ENCODE measurements at regions not wholly inside any gene's neighbourhood (a gene's known extent, or its start where the extent isn't known, plus 50 kb on each side); places are given as distances from the start of the nearest gene placed in this dataset.
A peak's percentile ranks its signal among the peaks of the same experiment; 100 is the strongest.

DNA sequence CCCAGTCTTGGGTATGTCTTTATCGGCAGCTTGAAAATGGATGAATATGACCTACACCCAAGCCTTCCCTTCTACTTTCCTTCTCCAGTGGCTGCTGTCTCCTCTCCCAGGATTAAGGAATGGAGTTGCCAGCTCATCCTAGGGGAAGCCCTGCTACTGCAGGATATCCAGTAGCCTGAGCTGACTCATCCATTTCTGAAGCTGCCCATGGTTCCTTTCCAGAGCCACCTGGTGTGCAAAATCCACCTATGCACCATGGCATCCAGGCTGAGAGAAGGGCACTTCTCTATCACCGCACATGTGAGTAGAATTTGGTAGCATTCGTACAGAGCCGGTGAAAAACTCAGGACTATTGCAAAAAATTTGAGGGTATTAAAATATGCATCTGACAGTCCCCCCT lies 290.8 kb downstream of the YTHDC2 start:
- DNase-seq (ENCODE audit: low read depth) = peak; percentile 25

DNA sequence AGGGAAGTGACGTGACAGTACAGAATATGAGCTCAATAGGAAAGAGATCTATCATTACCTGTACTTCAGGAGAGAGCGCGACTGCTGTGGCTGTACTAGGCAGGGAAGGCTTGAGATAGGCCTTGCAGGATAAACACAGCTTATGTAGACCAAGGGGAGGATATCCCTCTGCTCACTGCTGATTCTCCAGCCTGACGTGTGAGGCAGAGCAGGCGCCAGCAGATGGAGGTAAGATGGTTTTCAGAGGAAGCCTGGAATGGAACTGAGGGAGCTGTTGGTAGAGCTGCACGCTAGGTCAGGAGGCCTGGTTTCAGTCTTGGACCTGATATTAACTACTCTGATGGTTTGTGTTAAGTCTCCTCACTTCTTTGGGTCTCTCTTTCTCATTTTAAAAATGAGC lies 291.4 kb downstream of the YTHDC2 start:
- no peak for DNase-seq (ENCODE audit: low read depth)

DNA sequence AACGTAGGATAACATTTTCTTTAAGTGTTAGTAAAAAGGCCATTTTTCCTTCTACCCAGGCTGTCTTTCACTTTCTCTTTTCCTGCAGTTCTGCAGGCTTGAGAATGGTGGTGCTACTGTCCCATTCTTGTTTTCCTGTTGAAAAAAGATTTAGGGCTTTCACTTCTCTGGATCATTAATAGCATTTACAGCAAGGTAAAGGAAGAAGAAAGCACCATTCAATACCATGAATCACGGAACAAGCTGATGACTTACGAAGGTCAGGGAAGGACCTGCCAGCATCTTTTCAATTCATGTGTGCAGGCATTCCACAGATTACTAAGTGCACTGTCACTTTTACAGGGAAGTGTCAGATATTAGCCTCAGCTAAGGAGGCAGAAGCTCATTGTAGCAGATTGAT lies 292.8 kb downstream of the YTHDC2 start:
- DNase-seq (ENCODE audit: low read depth) = peak; percentile 63

DNA sequence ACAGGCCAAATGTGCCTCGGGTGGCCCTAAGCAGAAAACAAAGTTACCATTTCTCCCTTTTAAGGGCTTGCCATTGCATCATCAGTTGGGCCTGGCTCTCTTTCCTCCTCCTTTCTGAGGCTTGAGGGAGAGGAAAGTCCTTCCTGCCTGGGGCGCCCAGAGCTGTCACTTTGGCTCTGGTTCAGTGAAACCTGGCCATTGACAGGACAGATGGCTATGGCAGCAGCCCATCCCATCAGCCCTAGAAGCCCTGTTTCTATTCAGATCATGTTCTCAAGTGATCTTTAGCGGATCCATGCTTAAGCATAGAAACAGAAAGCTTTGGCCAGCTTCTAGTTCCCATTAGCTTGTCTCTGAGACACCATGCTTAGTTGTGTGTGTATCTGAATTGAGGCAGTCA lies 293.4 kb downstream of the YTHDC2 start:
- DNase-seq (ENCODE audit: low read depth) = no peak

DNA sequence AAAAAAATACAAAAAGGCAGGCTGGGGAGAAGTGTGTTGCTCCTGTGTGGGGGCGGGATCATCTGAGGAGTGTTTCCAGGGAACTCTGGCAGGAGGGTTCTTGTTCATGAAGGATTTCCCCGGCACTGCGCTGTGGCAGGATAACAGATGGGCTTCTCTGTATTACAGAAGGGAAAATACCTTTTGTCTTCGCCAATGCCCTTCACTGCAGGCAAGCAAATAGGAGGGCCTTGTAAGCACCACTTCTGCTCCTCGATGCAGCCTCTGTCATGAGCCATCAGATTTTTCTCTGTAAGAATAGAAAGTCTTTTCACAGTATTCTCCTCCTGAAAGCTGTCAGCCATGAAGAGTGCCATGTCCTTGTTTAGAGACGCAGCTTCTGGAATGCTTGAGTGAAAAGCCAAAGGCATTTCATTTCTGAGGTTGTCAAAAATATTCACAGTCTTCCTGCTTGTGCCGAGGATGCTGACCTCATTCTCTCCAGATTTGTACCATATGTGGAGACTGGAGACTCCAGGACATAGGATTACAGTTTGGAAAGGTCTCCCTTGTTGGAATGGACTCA lies 294.0 kb downstream of the YTHDC2 start:
- DNase-seq (ENCODE audit: low read depth) = peak; percentile 46

DNA sequence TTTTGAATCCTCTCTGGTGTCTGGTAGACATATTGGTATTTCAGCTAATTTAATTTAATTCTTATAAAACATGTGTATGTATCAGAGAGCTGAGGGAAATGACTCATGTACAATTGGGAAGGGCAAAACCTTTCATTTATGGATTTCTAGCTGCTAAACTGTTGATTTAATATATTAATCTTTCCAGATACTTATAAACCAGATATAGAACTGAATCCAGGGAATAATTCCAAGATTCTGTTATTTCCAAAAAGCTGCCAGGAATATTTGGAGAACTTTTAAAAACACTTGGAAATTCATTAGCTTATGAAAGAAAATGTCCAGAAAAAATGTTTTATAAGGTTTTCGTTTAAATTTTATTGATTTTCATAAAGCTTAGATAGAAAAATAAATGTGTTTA lies 295.5 kb downstream of the YTHDC2 start:
- no peak for DNase-seq (ENCODE audit: low read depth)

DNA sequence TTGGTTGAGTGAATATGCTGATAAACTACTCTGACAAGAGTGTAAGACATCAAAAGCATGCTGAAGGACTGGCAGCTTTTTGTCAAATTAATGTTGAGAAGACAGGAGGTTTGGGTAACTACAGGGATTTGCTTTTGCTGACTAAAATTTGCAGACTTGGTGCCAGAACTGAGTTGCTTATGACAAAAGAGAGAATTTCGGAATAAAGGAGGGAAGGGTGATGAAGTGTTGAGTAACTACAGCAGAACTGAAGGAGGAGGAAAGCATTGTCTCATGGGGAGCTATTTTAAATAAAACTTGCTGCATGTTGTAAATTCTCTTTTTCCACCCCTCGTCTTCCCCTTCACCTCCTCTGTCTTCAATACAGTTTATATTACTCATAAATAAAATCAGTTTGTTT lies 296.1 kb downstream of the YTHDC2 start:
- no peak for DNase-seq (ENCODE audit: low read depth)

DNA sequence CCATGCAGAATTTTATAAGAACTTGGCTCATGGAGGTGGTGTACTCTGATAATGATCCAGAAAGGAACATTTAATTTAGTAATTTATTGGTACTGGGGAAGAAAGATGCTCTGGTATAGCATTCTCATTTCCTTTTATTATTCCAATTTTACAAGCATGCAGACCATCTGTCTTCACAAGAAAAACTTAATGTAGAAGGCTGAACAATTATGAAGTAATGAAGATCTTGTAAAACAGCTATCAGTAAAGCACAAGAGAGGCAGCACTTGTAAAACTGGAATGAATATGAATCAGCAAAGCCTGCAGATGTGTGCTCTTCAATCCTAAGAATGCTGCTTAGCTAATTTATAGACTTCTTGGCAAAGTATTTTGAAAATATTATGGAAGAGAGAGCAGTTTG lies 300.0 kb downstream of the YTHDC2 start:
- DNase-seq (ENCODE audit: low read depth) = no peak

DNA sequence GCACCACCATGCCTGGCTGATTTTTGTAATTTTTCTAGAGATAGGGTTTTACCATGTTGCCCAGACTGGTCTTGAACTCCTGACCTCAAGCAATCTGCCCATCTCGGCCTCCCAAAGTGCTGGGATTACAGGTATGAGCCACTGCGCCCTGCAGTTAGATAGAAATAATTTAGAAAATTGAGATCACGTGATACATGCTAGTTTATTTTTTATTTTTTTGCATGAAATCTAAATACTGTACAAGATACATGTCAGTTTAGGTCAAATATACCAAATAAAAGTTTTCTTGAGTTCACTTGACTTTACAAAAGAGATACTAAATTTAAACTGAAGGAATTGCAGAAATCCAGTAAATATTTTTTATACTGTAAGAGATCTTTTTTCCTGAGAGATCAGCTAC lies 304.2 kb downstream of the YTHDC2 start:
- no peak for DNase-seq (ENCODE audit: low read depth)

DNA sequence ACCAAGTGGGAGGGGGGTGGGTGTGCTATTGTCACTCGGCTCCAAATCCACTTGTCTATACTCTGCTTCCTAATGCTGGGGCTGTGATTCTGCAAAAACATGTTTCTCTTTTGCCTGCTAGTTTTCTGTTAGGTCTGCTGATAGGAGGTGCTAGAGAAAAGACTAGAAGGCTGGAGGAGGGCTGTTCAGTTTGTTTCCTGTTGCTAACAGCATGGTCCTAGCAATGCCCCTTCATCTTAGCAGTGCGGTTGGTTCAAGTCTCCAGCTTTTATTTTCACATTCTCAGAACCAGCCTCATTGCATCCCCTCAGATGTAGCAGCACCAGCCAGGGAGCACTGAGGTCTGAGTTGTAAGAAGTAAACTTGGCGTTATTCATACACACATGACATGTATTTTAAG lies 310.2 kb downstream of the YTHDC2 start:
- DNase-seq (ENCODE audit: low read depth) = no peak

DNA sequence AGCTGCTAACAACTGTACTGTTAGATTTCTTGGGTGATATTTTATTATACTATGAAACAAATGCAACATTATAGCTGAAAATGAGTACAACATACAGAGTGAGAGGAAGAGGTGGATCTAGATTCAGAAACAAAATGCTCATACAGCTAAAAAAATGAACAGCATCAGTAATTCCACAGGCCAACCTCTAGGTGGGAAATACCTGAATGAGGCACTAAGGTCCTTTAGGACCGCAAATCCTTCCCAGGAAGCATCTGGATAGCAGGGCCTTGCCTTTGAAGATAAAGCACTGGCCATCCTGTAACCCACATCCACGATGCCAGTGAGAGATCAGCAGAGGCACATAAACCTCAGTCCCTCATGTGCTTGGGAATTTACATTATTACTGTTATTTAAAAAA lies 310.8 kb downstream of the YTHDC2 start:
- DNase-seq (ENCODE audit: low read depth) = no peak

DNA sequence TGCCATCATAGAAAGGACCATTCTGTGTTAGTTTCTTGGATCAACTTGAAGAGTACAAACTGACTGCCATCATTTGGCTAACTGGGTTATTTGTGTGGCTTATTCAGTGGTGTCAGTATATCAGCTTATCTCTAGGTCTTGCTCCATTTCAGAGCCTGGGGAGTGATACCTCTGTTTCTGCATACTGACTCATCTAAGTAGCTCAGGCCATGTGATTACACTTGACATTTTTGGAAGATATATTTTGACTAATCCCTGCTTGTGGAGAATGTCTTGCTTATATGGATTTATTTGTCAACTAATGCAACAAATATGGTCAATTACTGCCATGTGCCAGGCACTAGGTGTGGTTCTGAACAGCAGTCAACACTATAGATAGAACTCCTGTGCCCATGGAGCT lies 311.7 kb downstream of the YTHDC2 start:
- no peak for DNase-seq (ENCODE audit: low read depth)

DNA sequence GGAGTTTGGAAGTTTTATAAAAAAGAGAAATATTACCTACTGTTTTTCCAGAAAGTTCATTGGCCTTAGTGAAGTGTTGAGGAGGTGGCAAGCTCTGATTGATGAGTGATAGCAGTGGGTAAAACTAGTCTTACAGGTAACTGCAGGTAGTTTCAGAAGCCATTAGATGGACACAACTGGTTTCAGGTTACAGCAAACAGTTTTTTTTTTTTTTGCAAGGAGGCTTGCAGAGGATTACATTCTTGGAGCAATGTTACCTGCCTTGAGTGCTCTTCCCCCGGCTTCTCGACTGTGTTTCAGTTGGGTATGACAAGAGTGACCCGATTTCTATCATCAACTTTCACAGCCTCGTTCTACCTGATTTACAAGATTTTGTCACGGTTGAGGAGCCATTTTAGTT lies 333.4 kb downstream of the YTHDC2 start:
- DNase-seq (ENCODE audit: low read depth) = no peak

DNA sequence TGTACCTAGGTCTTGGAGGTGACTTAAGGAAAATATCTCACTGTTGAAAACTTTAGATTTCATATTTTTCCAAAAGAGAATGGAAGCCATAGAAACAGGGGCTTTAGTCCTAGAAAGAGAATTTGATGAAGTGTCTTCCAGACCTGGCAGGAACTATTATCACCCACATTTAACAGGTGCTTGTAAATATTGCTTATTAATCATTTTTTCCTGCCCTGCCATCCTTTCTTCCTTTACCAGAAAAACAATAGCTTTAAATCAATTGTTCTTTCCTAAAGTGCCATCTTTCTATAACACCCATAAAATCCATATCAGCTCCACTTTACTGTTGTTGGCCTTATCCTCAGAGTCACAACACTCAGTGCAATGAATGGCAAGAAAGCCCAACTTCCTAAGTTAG lies 350.9 kb downstream of the YTHDC2 start:
- no peak for DNase-seq (ENCODE audit: low read depth)

DNA sequence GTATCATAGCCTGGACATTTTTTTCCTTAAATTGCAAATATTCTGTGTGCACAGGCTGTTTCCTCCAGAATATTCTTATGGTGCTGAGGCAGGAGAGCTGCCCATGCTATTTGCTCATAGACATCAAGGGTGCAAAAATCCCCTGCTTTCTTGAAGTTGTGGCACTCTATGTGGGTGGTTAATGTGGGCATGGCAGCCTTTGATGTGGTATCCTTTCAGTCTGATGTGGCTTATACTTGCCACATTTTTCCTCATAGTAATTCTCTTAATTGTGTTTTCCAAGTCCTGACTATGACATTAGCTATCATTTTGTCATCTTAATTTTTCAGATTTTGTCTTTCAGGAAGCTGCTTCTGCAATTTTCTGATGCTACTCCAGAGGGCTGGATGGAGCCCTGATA lies 353.3 kb downstream of the YTHDC2 start:
- no peak for DNase-seq (ENCODE audit: low read depth)

DNA sequence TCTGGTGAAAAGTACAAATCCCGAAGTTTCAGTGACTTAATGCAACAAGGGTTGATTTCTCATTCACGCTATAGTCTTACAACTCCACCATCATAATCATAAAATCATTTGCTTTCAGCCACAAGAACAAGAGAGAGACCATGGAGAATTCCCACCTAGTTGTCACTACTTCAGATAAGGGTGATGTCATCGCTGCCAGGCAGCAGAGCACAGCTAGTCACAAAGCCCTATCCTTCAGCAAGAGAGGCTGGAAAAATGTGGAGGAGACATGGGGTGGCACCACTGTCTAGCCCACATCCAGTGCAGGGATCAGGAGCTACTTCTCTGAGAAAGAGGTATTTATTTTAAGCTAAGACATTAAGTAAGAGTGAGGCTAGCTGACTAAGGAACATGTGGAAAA lies 356.1 kb downstream of the YTHDC2 start:
- DNase-seq (ENCODE audit: low read depth) = no peak

DNA sequence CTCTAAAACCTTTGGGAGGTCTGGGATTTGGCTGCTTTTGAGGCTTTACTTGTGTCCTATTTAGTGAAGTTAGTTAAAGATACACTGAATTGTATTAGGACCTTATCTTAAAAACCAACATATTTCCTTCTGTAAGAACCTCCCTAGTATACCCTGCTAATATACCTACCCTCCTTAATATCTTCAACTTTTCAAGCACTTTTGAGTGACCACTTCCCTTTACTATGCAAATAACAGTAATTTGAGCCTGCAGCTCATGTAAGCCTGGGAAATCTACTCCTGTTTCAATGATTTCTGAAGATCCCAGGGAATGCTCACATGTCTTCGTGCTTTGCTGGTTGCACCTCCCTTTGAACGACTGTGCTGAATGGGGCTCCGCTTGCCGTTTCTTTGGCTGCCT lies 358.5 kb downstream of the YTHDC2 start:
- no peak for DNase-seq (ENCODE audit: low read depth)

DNA sequence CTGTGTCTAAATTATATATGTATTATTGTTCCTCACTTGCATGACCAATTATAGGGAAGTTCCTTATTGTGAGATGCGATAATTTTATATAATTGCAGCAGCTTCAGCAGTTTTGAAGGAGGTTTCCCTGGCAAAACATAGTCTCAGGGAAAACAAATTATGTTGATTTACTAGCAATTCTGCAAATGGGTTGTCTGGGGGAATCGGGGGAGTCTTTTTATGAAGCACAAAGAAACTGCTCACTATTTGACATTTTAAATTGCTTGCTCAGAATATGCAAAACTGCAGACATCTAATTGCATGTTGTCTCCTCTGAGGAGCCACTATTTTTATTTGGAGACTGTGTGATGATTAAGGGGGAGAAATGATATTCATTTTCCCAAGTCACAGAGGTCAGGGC lies 361.6 kb downstream of the YTHDC2 start:
- DNase-seq (ENCODE audit: low read depth) = no peak

DNA sequence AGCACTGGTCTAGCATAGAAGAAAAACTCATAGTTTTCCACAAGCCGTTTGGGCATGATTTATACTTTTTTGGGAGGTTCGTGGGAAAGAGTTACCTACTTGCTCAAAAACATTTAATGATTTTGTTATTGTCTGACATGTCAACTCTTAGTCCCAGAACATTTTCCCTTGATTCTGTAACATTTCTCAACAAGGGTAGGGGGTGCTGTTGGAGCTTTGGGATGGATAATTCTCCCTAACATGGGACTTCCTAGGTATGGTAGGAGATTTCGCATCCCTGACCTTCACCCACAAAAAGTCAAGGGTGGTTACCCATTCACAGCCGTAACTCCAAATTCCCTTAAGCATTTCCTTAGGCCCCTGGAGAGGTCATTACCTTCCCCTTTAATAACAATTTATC lies 378.0 kb downstream of the YTHDC2 start:
- no peak for DNase-seq (ENCODE audit: low read depth)

DNA sequence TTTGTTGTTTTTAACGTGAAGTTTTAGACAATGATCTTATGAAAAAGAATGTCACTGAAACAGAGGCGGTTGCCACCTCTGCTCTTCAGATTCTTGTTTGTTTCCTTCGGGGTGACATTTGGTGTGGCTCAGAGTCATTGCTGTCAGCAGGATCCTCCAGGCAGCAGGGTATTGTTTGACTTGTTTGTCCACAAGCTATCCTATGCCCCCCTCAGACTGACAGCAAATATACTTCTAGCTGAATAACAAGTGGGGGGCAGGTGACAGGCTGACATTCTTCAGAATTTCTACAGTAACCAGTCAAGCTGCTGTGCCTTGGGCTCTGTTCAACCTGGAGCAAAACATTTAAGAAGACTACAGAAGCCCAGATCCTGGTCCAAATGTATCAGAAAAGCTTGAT lies 383.3 kb downstream of the YTHDC2 start:
- DNase-seq (ENCODE audit: low read depth) = no peak

DNA sequence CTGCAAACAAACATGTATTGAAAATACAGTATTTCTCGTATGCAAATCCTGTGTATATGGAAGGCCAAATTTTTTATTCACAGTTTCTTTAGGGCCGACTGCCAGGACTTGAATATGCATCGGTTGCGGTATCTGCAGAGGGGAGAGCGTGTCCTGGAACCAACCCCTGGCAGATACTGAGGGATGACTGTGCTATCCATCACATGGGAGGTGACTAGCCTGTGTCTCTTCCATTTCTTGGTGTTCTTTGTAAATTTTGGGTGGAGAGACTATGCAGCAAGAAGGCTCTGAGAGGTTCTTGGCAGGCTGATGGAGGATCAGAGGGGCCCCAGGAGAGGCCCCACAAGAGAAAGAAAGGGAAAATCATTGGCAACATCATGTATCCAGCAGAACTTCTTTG lies 384.3 kb downstream of the YTHDC2 start:
- DNase-seq (ENCODE audit: low read depth) = no peak

DNA sequence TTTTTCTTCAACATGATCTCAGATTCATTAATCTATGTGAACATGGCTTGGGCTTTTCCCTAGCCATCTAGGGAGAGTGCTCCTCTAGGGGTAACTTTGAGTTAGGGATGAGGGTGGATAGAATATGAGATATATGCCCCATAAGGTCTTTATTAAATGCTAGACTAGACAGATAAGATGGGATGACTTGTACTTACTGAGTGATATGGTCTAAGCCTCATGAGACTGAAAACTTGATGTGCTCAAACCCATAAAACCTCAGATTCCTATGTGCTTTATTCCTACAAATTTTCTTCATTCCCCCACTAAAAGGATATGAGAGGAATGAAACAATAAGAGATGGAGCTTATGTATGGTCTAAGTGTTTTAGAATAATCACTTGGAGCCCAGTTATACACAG lies 386.6 kb downstream of the YTHDC2 start:
- no peak for DNase-seq (ENCODE audit: low read depth)

DNA sequence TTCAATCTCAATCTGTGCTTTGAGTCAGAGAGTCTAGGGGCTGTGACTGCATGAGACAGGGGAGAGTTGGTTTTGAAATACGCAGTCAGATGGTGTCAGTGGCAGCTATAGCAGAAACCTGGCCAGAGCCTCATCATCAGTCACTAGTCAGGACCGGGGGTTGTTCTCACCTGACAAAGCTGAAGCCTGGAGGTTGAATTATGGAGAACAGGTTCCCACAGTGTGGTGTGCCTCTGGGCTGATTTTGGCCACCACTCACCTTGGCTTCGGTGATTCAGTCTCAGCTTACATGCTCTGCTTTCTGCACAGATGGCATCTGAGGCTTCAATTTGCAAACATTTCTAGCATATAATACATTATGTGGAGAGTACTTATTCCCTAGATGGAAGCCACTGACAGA lies 387.3 kb downstream of the YTHDC2 start:
- DNase-seq (ENCODE audit: low read depth) = no peak

DNA sequence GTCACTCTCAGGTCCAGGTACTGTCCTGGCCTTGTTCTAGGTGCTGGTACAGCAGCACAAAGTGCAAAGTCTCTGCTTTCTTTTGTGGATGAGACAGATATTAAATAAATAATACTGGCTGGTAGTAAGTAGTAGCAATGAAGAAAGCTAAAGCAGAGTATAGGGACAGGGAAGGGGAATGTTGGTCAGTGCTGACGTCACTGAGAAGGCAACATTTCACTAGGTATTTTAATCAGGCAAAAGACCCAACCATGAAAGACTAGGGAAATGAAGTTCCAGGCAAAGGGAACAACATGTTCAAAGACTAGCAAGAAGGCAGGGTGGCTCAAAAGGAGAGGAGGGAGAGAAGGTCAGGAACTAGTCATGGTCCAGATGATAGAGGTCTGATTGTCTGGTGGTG lies 388.2 kb downstream of the YTHDC2 start:
- no peak for DNase-seq (ENCODE audit: low read depth)
